Trophoblast cell (in vitro differentiated cells and primary cell): ENCODE measurements at regions not wholly inside any gene's neighbourhood (a gene's known extent, or its start where the extent isn't known, plus 50 kb on each side); places are given as distances from the start of the nearest gene placed in this dataset.

ENCODE experiments used
- DNase-seq, 2 donors: peaks; one replicate each; pipeline ENCODE4 v3.0.0-alpha.2; 2016
- H2AFZ ChIP-seq: 2 replicates; pipeline ENCODE4 v1.6.1; 2013; ENCODE audit warnings: low read length, moderate library complexity, mild to moderate bottlenecking; ENCODE audit not compliant: insufficient read depth, poor library complexity
- H2AK5ac ChIP-seq: 2 replicates; pipeline ENCODE4 v1.6.1; 2013; ENCODE audit warnings: mild to moderate bottlenecking, low read length
- H2BK120ac ChIP-seq: 2 replicates; pipeline ENCODE4 v1.6.1; 2013; ENCODE audit warnings: low read length, mild to moderate bottlenecking, moderate library complexity; ENCODE audit not compliant: insufficient read depth, poor library complexity
- H2BK12ac ChIP-seq: 2 replicates; pipeline ENCODE4 v1.6.1; 2013; ENCODE audit warnings: mild to moderate bottlenecking, low read length, moderate library complexity
- H2BK5ac ChIP-seq: 2 replicates; pipeline ENCODE4 v1.6.1; 2013; ENCODE audit warnings: low read length, low read depth, moderate library complexity, mild to moderate bottlenecking; ENCODE audit not compliant: poor library complexity
- H3K14ac ChIP-seq: 2 replicates; pipeline ENCODE4 v1.6.1; 2013; ENCODE audit warnings: mild to moderate bottlenecking, low read length
- H3K18ac ChIP-seq: 2 replicates; pipeline ENCODE4 v1.6.1; 2013; ENCODE audit warnings: mild to moderate bottlenecking, low read length
- H3K23ac ChIP-seq: 2 replicates; pipeline ENCODE4 v1.6.1; 2013; ENCODE audit warnings: low read length
- H3K27ac ChIP-seq: 2 replicates; pipeline ENCODE4 v1.5.1; 2013; ENCODE audit warnings: low read depth, mild to moderate bottlenecking, inconsistent platforms, low read length, moderate library complexity
- H3K27me3 ChIP-seq: 2 replicates; pipeline ENCODE4 v1.6.1; 2013; ENCODE audit warnings: inconsistent platforms, mild to moderate bottlenecking, low read length, moderate library complexity; ENCODE audit not compliant: insufficient read depth
- H3K36me3 ChIP-seq, 2 experiments: 1 replicate in 1 of 2; 2 replicates in 1 of 2; pipeline ENCODE4 v1.6.1; 2013; ENCODE audit warnings: low read length in 2 of 2, mild to moderate bottlenecking in 2 of 2, moderate library complexity in 1 of 2; ENCODE audit not compliant: insufficient read depth in 2 of 2, control insufficient read depth in 1 of 2
- H3K4ac ChIP-seq: 2 replicates; pipeline ENCODE4 v1.6.1; 2013; ENCODE audit warnings: low read depth, mild to moderate bottlenecking, low read length, moderate library complexity
- H3K4me1 ChIP-seq, 2 experiments: 1 replicate in 1 of 2; 2 replicates in 1 of 2; pipeline ENCODE4 v1.6.1; 2013; ENCODE audit warnings: low read length in 2 of 2, mild to moderate bottlenecking in 2 of 2, moderate library complexity in 1 of 2; ENCODE audit not compliant: insufficient read depth in 2 of 2, control insufficient read depth in 1 of 2
- H3K4me2 ChIP-seq: 2 replicates; pipeline ENCODE4 v1.6.1; 2013; ENCODE audit warnings: inconsistent platforms, mild to moderate bottlenecking, low read length, moderate library complexity
- H3K4me3 ChIP-seq: 2 replicates; pipeline ENCODE4 v1.5.1; 2013; ENCODE audit warnings: mild to moderate bottlenecking, low read depth, low read length, inconsistent platforms
- H3K79me1 ChIP-seq: one replicate; pipeline ENCODE4 v1.6.1; 2013; ENCODE audit warnings: low read length
- H3K79me2 ChIP-seq: 2 replicates; pipeline ENCODE4 v1.6.1; 2013; ENCODE audit warnings: low read length, mild to moderate bottlenecking; ENCODE audit not compliant: control insufficient read depth, insufficient read depth, poor library complexity
- H3K9ac ChIP-seq: 2 replicates; pipeline ENCODE4 v1.6.1; 2013; ENCODE audit warnings: mild to moderate bottlenecking, low read length
- H3K9me3 ChIP-seq: 2 replicates; pipeline ENCODE4 v1.6.1; 2013; ENCODE audit warnings: low read depth, mild to moderate bottlenecking, control low read depth, inconsistent platforms, low read length; ENCODE audit not compliant: insufficient read depth
- H4K12ac ChIP-seq: 2 replicates; pipeline ENCODE4 v1.6.1; 2013; ENCODE audit warnings: low read depth, mild to moderate bottlenecking, low read length, moderate library complexity
- H4K8ac ChIP-seq: 2 replicates; pipeline ENCODE4 v1.6.1; 2013; ENCODE audit warnings: low read depth, mild to moderate bottlenecking, low read length, moderate library complexity
- H4K91ac ChIP-seq: one replicate; pipeline ENCODE4 v1.6.1; 2013; ENCODE audit warnings: low read depth, mild to moderate bottlenecking, low read length, moderate library complexity
- WGBS: extraction: QIAGEN DNeasy Blood & Tissue Kit; methylation state at CpG from one replicate; pipeline ENCODE4 v1.1.7; 2013; ENCODE audit warnings: missing lambda C conversion rate; ENCODE audit not compliant: insufficient read length, insufficient coverage; ENCODE audit errors: extremely low coverage; 5-methylcytosine and 5-hydroxymethylcytosine counted together

DNA sequence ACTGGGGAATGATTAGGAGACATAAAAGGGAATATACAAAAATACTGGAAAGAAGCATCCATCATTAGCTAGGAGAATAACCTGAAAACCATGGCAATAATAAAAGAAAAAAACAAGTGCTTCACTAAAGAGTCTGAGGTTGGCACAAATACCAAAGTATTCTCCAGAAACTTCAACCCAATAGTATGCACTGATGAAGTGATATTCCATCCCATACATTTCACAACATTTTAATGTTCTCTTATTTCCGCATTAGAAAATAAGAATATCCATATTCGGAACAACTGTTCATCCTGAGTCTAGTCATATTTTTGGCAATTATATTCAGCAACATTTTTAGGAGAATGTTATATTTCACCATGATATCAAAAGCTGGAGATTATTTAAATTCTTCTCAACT, 116.2 kb downstream of the POSTN start:
- DNase-seq, result no peak
- H3K14ac ChIP-seq, result no peak overlapping the region
- no peak overlapping the region for H3K18ac ChIP-seq
- no peak overlapping the region for H4K8ac ChIP-seq
- H2AFZ ChIP-seq, result no peak overlapping the region
- no peaks in the 10 kb centered on the region for H3K4me1 ChIP-seq
- no peak overlapping the region for H2BK5ac ChIP-seq
- no peak overlapping the region for H3K4me2 ChIP-seq
- no peak overlapping the region for H2BK12ac ChIP-seq
- no peak overlapping the region for H2BK120ac ChIP-seq
- H3K9ac ChIP-seq, result no peak overlapping the region
- no peaks in the 10 kb centered on the region for H3K36me3 ChIP-seq
- no peaks in the 10 kb centered on the region for H3K27me3 ChIP-seq
- WGBS, result no CpG with 5 or more reads among the region's 2 CpGs
- H3K23ac ChIP-seq, result no peak overlapping the region
- no peak overlapping the region for H2AK5ac ChIP-seq
- H3K4me3 ChIP-seq, result no peak overlapping the region
- H4K12ac ChIP-seq, result no peak overlapping the region
- no peak overlapping the region for H4K91ac ChIP-seq
- no peaks in the 10 kb centered on the region for H3K79me2 ChIP-seq
- H3K27ac ChIP-seq, result no peak overlapping the region
- H3K79me1 ChIP-seq, result no peaks in the 10 kb centered on the region
- no peak overlapping the region for H3K4ac ChIP-seq
- no peaks in the 10 kb centered on the region for H3K9me3 ChIP-seq

DNA sequence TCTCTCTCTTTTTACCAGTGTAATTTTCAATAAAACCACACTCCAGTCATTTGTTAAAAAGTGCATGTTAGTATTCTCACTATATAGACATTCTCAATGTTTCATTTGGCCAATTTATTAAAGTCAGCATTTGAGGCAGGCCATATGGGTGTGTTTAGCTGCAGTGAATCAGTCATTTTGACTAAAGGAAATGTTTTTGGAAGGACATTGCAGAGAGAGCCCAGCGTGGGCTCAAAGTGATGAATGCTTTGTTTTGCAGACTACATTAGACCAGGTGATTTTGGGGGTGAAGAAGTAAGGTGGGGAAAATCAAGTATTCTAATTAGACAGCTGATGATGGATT, 116.7 kb downstream of the POSTN start:
- Histone ChIP-seq H3K9ac (no peak overlapping the region), H3K14ac (no peak overlapping the region), H2AK5ac (no peak overlapping the region), H2BK5ac (no peak overlapping the region), H2BK120ac (no peak overlapping the region), H4K12ac (no peak overlapping the region), H3K27ac (no peak overlapping the region), H3K4me3 (no peak overlapping the region), H4K91ac (no peak overlapping the region), H3K4me1 (no peaks in the 10 kb centered on the region), H3K18ac (no peak overlapping the region), H3K36me3 (no peaks in the 10 kb centered on the region), H3K27me3 (no peaks in the 10 kb centered on the region), H4K8ac (no peak overlapping the region), H2BK12ac (no peak overlapping the region), H2AFZ (no peak overlapping the region), H3K4me2 (no peak overlapping the region), H3K9me3 (no peaks in the 10 kb centered on the region), H3K79me1 (no peaks in the 10 kb centered on the region), H3K79me2 (no peaks in the 10 kb centered on the region), H3K23ac (no peak overlapping the region), H3K4ac (no peak overlapping the region)
- WGBS, result no CpG with 5 or more reads among the region's 1 CpG
- DNase-seq, result no peak

DNA sequence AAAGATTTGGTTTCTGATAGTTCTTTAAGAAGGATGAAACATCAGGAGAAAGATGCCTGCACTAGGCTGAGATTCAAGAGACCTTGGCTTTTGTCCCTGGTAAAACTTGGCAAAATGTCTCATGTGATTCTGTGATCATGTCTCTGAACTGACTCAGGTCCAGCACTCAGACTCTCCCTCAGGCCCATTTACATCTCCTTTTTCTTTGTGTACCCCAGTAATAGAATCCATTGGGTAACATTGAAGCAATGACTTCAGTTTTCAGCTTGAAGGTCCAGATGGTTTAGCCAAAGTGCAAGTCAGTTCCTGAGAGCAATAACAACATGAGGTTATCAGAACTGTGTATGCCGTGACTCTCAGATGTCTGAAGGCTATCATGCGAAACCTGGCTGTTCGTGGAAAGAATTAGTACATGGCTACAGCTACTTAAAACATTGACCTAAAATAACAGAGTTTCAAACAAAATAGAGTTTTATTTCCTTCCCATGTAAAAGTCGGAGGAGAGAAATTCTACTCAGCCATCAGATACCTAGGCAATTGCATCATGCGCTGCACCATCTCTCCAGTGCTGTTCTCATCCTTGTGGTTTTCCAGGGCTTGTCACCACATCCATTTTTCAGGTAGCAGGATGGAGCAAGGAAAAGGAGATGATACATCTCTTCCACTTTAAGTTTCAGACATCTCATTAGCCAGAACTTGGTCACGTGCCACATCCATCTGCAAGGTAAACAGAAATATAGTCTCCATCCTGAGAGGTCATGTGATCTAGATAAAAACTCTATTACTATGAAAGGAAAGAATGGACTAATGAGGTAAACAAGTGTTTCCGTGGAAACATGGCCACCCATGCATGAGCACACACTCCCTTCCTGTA, 117.3 kb downstream of the POSTN start:
- no peak overlapping the region for H2AFZ ChIP-seq
- no peaks in the 10 kb centered on the region for H3K4me1 ChIP-seq
- H2BK5ac ChIP-seq, result no peak overlapping the region
- no peaks in the 10 kb centered on the region for H3K79me2 ChIP-seq
- no CpG with 5 or more reads among the region's 7 CpGs for WGBS
- H3K4me2 ChIP-seq, result no peak overlapping the region
- H2BK12ac ChIP-seq, result no peak overlapping the region
- no peak overlapping the region for H4K8ac ChIP-seq
- no peak overlapping the region for H3K4ac ChIP-seq
- H3K79me1 ChIP-seq, result no peaks in the 10 kb centered on the region
- no peak overlapping the region for H4K12ac ChIP-seq
- H3K9me3 ChIP-seq, result no peaks in the 10 kb centered on the region
- H3K36me3 ChIP-seq, result no peaks in the 10 kb centered on the region
- no peak overlapping the region for H4K91ac ChIP-seq
- no peak overlapping the region for H2BK120ac ChIP-seq
- no peak overlapping the region for H3K18ac ChIP-seq
- H2AK5ac ChIP-seq, result no peak overlapping the region
- H3K27ac ChIP-seq, result no peak overlapping the region
- H3K27me3 ChIP-seq, result no peaks in the 10 kb centered on the region
- no peak overlapping the region for H3K4me3 ChIP-seq
- H3K14ac ChIP-seq, result no peak overlapping the region
- DNase-seq, result no peak
- no peak overlapping the region for H3K9ac ChIP-seq
- H3K23ac ChIP-seq, result no peak overlapping the region

DNA sequence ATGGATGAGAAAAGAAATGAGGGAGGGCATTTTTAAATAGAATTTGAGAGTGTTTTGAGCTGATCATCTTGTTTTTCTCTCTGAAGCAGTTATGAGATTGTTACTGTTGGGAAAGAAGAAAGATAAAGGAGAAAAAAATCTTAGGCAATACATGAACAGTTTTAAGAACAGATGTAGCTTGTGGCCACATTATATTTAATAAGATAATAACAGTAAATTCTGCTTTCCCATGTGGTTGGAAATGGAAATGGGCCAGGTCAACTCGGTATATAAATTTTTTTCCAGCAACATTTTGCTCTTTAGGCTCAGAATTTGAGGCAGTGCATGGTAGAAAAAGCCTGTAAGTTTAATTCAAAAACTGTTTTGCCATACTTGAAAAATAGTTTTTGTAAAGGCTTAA, 118.7 kb downstream of the POSTN start:
- Histone ChIP-seq H2BK120ac (no peak overlapping the region), H2AFZ (no peak overlapping the region), H3K36me3 (no peaks in the 10 kb centered on the region), H3K4me3 (no peak overlapping the region), H2AK5ac (no peak overlapping the region), H3K18ac (no peak overlapping the region), H2BK12ac (no peak overlapping the region), H3K27me3 (no peaks in the 10 kb centered on the region), H3K4ac (no peak overlapping the region), H3K27ac (no peak overlapping the region), H4K12ac (no peak overlapping the region), H2BK5ac (no peak overlapping the region), H3K4me2 (no peak overlapping the region), H3K79me1 (no peaks in the 10 kb centered on the region), H3K4me1 (peaks cover 0 to 2% of the 10 kb centered on the region in 2 experiments), H3K9ac (no peak overlapping the region), H3K14ac (no peak overlapping the region), H4K91ac (no peak overlapping the region), H3K9me3 (no peaks in the 10 kb centered on the region), H3K79me2 (no peaks in the 10 kb centered on the region), H4K8ac (no peak overlapping the region), H3K23ac (no peak overlapping the region)
- WGBS, result no CpG with 5 or more reads among the region's 1 CpG
- DNase-seq, result no peak
